PC-9 (cell line): ENCODE measurements at regions not wholly inside any gene's neighbourhood (a gene's known extent, or its start where the extent isn't known, plus 50 kb on each side); places are given as distances from the start of the nearest gene placed in this dataset.

Source experiments
- BruUV-seq: library from RNA; stranded (reverse); fragments of 400-500 nt; replicated peaks from 2 replicates; lab custom pipeline; 2021; lab: Mats Ljungman, UMichigan
- CTCF ChIA-PET: fragments of 300-600 bp; sonication (Branson Sonifier 250); formaldehyde crosslinking; loops from one replicate; lab custom pipeline; 2022; ENCODE audit warnings: antibody characterized with exemption; lab: Charles Lee
- POLR2A ChIA-PET: fragments of 300-600 bp; sonication (Branson Sonifier 250); formaldehyde crosslinking; loops from one replicate; lab custom pipeline; 2022; ENCODE audit warnings: antibody characterized with exemption; ENCODE audit not compliant: unreplicated experiment; lab: Charles Lee
- DNase-seq, 2 experiments: peaks; one replicate each; pipeline versions ENCODE4 v3.0.0 to v3.0.0-alpha.2; 2015 to 2022; ENCODE audit warnings: mixed read lengths in 1 of 2
- H2AFZ ChIP-seq: fragments of 200-600 bp; sonication (generic); 2 replicates; pipeline ENCODE4 v1.8.1; 2017; ENCODE audit warnings: antibody characterized with exemption
- H3F3A ChIP-seq: fragments of 200-600 bp; sonication (generic); 2 replicates; pipeline ENCODE4 v1.8.1; 2017; ENCODE audit warnings: antibody characterized with exemption, mild to moderate bottlenecking, low read depth; ENCODE audit not compliant: insufficient read depth
- H3K27ac ChIP-seq: fragments of 200-600 bp; sonication (generic); 2 replicates; pipeline ENCODE4 v1.6.1; 2016; ENCODE audit warnings: mixed run types
- H3K27me3 ChIP-seq: fragments of 200-600 bp; sonication (generic); 2 replicates; pipeline ENCODE4 v1.6.1; 2016; ENCODE audit warnings: low read depth, mixed run types; ENCODE audit not compliant: insufficient read depth
- H3K36me3 ChIP-seq: fragments of 200-600 bp; sonication (generic); 2 replicates; pipeline ENCODE4 v1.6.1; 2016; ENCODE audit warnings: low read depth, mixed run types
- H3K4me1 ChIP-seq: fragments of 200-600 bp; sonication (generic); replicated peaks from 2 replicates; pipeline ENCODE4 v1.6.1; 2016; ENCODE audit warnings: mixed run types; ENCODE audit not compliant: insufficient read depth
- H3K4me2 ChIP-seq: fragments of 200-600 bp; sonication (generic); 2 replicates; pipeline ENCODE4 v1.6.1; 2017; ENCODE audit warnings: mixed run types
- H3K4me3 ChIP-seq: fragments of 200-600 bp; sonication (generic); 2 replicates; pipeline ENCODE4 v1.6.1; 2016; ENCODE audit warnings: mixed run types
- H3K79me2 ChIP-seq: fragments of 200-600 bp; sonication (generic); 2 replicates; pipeline ENCODE4 v1.6.1; 2017; ENCODE audit warnings: low read depth, mixed run types
- H3K9me2 ChIP-seq: fragments of 200-600 bp; sonication (generic); 2 replicates; pipeline ENCODE4 v1.8.1; 2017; ENCODE audit warnings: mild to moderate bottlenecking; ENCODE audit not compliant: insufficient read depth
- H3K9me3 ChIP-seq: fragments of 200-600 bp; sonication (generic); 2 replicates; pipeline ENCODE4 v1.8.1; 2016; ENCODE audit warnings: low read depth; ENCODE audit not compliant: insufficient read depth
- H4K20me1 ChIP-seq: fragments of 200-600 bp; sonication (generic); 2 replicates; pipeline ENCODE4 v1.8.1; 2017; ENCODE audit not compliant: insufficient read depth
- CTCF ChIP-seq: fragments of 200-600 bp; sonication (generic); conservative IDR thresholded peaks from 2 replicates; pipeline ENCODE4 v1.6.1; 2017; ENCODE audit warnings: mixed run types, antibody characterized with exemption, mild to moderate bottlenecking, moderate library complexity
- EZH2 ChIP-seq: fragments of 200-600 bp; sonication (generic); IDR thresholded peaks from 2 replicates; pipeline ENCODE4 v1.8.0; 2017; ENCODE audit warnings: antibody characterized with exemption, low read depth
- intact Hi-C: fragments of 100-400 bp; cut with micrococcal nuclease; formaldehyde crosslinking; loops from one replicate; pipeline ENCODE4 v1.10.0; 2022; ENCODE audit not compliant: unreplicated experiment

DNA sequence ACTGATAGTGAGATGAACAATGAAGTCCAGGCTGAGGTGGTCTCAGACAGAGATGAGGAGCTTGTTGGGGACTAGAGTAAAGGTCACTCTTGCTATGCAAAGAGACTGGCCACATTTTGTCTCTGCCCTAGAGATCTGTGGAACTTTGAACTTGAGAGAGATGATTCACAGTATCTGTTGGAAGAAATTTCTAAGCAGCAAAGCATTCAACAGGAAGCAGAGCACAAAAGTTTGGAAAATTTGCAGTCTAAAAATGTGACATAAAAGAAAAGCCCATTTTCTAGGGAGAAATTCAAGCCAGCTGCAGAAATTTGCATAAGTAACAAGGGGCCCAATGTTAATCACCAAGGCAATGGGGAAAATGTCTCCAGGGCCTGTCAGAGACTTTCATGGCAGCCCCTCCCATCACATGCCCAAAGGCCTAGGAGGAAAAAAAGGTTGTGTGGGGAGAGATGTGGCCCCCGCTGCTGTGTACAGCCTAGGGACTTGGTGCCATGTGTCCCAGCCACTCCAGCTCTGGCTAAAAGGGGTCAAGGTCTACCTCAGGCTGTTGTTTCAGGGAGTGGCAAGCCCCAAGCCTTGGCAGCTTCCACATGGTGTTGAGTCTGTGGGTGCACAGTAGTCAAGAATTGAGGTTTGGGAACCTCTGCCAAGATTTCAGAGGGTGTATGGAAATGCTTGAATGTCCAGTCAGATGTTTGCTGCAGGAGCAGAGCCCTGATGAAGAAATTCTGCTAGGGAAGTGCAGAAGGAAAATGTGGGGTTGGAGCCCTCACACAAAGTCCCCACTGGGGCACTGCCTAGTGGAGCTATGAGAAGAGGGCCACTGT lies 262.8 kb downstream of the DKK2 start:
- H2AFZ ChIP-seq = no peak overlapping the region
- TF ChIP-seq EZH2 = no peak
- no peak for TF ChIP-seq CTCF
- H3K27ac ChIP-seq = no peak overlapping the region
- no TSS peak for BruUV-seq
- no peaks in the 10 kb centered on the region for H4K20me1 ChIP-seq
- ChIA-PET CTCF (no interaction called here), POLR2A (no interaction called here)
- no peaks in the 10 kb centered on the region for H3F3A ChIP-seq
- H3K4me1 ChIP-seq = no peaks in the 10 kb centered on the region
- no peaks in the 10 kb centered on the region for H3K79me2 ChIP-seq
- DNase-seq = no peak
- H3K36me3 ChIP-seq = no peaks in the 10 kb centered on the region
- no peaks in the 10 kb centered on the region for H3K9me3 ChIP-seq
- no peaks in the 10 kb centered on the region for H3K9me2 ChIP-seq
- H3K27me3 ChIP-seq = no peaks in the 10 kb centered on the region
- intact Hi-C loops = no loop called here
- no peak overlapping the region for H3K4me2 ChIP-seq
- H3K4me3 ChIP-seq = no peak overlapping the region

- Histone ChIP-seq H3K36me3 (no peaks in the 10 kb centered on the region), H3F3A (no peaks in the 10 kb centered on the region), H3K4me1 (no peaks in the 10 kb centered on the region), H3K4me2 (no peak overlapping the region), H3K79me2 (no peaks in the 10 kb centered on the region), H4K20me1 (no peaks in the 10 kb centered on the region), H3K4me3 (no peak overlapping the region), H2AFZ (no peak overlapping the region), H3K27me3 (no peaks in the 10 kb centered on the region), H3K9me2 (no peaks in the 10 kb centered on the region), H3K9me3 (no peaks in the 10 kb centered on the region), H3K27ac (no peak overlapping the region)
- BruUV-seq = no TSS peak
- POLR2A ChIA-PET = no interaction called here
- TF ChIP-seq EZH2 (no peak), CTCF (no peak)
- CTCF ChIA-PET = no interaction called here
- DNase-seq = no peak
- intact Hi-C loops = no loop called here
Observed at GRCh38 chr4:106767991-106768390, 268.1 kb downstream of the DKK2 start.

GRCh38 chr4:106766519-106766918 lies 269.6 kb downstream of the DKK2 start:
- H3K4me1 ChIP-seq = no peaks in the 10 kb centered on the region
- H3K27me3 ChIP-seq = no peaks in the 10 kb centered on the region
- H3K27ac ChIP-seq = no peak overlapping the region
- no TSS peak for BruUV-seq
- TF ChIP-seq EZH2 = no peak
- TF ChIP-seq CTCF = no peak
- H3K4me3 ChIP-seq = no peak overlapping the region
- no peak overlapping the region for H3K4me2 ChIP-seq
- H3K79me2 ChIP-seq = no peaks in the 10 kb centered on the region
- CTCF ChIA-PET = no interaction called here
- POLR2A ChIA-PET = no interaction called here
- no peak for DNase-seq
- H3K9me3 ChIP-seq = no peaks in the 10 kb centered on the region
- H3K36me3 ChIP-seq = no peaks in the 10 kb centered on the region
- no peaks in the 10 kb centered on the region for H3K9me2 ChIP-seq
- no peaks in the 10 kb centered on the region for H4K20me1 ChIP-seq
- H3F3A ChIP-seq = no peaks in the 10 kb centered on the region
- no peak overlapping the region for H2AFZ ChIP-seq
- intact Hi-C loops = no loop called here
